Muscle layer of colon (tissue), 2 donors: ENCODE measurements at regions not wholly inside any gene's neighbourhood (a gene's known extent, or its start where the extent isn't known, plus 50 kb on each side); places are given as distances from the start of the nearest gene placed in this dataset.
"Not testable (repeated sequence)": the region's sequence is repeated elsewhere in the genome, so short reads cannot be mapped to it uniquely, and the experiment has no call there.

Experiments used
- H3K27ac ChIP-seq: one replicate; pipeline ENCODE4 v1.7.0; 2013; ENCODE audit warnings: low read depth, mild to moderate bottlenecking, low read length, moderate library complexity
- H3K27me3 ChIP-seq, 2 donors: one replicate each; pipeline ENCODE4 v1.7.0; 2013; ENCODE audit warnings: low read length in 2 of 2, mild to moderate bottlenecking in 2 of 2; ENCODE audit not compliant: insufficient read depth in 2 of 2, control insufficient read depth in 1 of 2
- H3K36me3 ChIP-seq: one replicate; pipeline ENCODE4 v1.7.0; 2013; ENCODE audit warnings: mild to moderate bottlenecking, low read length; ENCODE audit not compliant: insufficient read depth
- H3K4me1 ChIP-seq: one replicate; pipeline ENCODE4 v1.7.0; 2013; ENCODE audit warnings: mild to moderate bottlenecking, low read length; ENCODE audit not compliant: insufficient read depth
- H3K4me3 ChIP-seq, 2 donors: one replicate each; pipeline ENCODE4 v1.7.0; 2013; ENCODE audit warnings: low read length in 2 of 2, low read depth in 1 of 2, mild to moderate bottlenecking in 1 of 2, moderate library complexity in 1 of 2
- H3K9ac ChIP-seq: one replicate; pipeline ENCODE4 v1.7.0; 2013; ENCODE audit warnings: low read length
- H3K9me3 ChIP-seq: one replicate; pipeline ENCODE4 v1.7.0; 2013; ENCODE audit warnings: mild to moderate bottlenecking, low read length
- donor health status: abdominal sarcoma.
- donor health status: Adenocarcinoma of cecum.

DNA sequence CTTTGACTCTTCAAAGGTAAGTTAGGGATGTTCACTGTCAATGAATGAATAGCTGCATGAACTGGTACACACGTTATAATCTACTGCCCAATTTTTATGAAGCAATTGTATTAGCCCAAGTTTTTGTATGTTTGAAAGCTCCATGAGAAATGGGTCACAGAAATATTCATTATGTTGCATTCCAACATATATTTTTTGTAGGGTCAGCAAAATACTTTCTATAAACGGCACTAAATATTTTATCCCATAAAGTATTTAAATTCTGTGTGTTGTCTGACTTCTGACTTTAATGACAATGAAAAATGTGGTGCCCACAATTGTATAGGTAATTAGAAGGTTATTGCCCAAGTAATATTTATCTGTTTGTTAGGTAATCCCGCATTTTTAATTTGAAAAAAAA is 466.0 kb downstream of the FAT4 start:
- H3K9ac ChIP-seq: no peak overlapping the region
- no peak overlapping the region for H3K4me3 ChIP-seq
- H3K36me3 ChIP-seq: no peaks in the 10 kb centered on the region
- no peaks in the 10 kb centered on the region for H3K4me1 ChIP-seq
- no peaks in the 10 kb centered on the region for H3K27me3 ChIP-seq
- H3K27ac ChIP-seq: no peak overlapping the region
- H3K9me3 ChIP-seq: no peaks in the 10 kb centered on the region

DNA sequence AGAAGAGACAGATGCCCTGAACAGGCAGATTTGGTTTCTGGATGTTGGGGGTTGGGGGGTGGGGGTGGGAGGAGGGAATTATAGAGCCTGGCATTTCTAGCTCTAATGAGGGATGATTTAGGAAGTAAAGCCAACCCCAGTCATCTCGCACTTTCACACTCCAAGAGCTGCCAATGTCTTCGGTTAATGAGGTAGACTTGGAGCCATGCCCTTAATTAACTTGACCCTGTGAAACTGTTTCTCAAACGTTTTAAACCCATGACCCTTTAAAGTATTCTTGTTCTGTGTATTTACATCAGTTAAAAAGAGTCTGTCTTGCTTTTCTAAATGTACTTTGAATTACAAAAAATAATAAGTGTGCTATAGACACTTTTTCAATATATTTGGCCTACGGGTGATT is 466.9 kb downstream of the FAT4 start:
- Histone ChIP-seq H3K4me1 (no peaks in the 10 kb centered on the region), H3K27ac (no peak overlapping the region), H3K9me3 (no peaks in the 10 kb centered on the region), H3K9ac (no peak overlapping the region), H3K27me3 (no peaks in the 10 kb centered on the region), H3K36me3 (no peaks in the 10 kb centered on the region), H3K4me3 (no peak overlapping the region)

DNA sequence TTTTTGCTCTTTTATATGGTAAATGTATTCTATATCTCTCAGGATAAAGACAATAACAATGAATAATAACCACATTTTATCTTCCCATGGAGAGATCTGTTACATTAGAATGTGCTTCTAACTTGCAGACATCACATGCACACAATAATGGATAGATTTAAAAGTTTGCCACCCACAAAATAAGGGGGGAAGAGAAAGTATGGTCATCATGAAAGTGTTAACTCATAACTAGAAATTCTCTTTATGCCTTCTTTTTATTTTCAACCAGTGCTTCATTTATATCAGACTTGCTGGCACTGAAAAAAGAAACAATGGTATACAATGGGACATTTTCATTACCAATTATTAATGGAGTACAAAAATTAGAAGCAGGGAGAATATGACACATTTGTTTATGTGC is 470.0 kb downstream of the FAT4 start:
- no peaks in the 10 kb centered on the region for H3K4me1 ChIP-seq
- H3K36me3 ChIP-seq: no peaks in the 10 kb centered on the region
- no peaks in the 10 kb centered on the region for H3K27me3 ChIP-seq
- no peak overlapping the region for H3K4me3 ChIP-seq
- H3K9me3 ChIP-seq: no peaks in the 10 kb centered on the region
- no peak overlapping the region for H3K9ac ChIP-seq
- H3K27ac ChIP-seq: no peak overlapping the region

DNA sequence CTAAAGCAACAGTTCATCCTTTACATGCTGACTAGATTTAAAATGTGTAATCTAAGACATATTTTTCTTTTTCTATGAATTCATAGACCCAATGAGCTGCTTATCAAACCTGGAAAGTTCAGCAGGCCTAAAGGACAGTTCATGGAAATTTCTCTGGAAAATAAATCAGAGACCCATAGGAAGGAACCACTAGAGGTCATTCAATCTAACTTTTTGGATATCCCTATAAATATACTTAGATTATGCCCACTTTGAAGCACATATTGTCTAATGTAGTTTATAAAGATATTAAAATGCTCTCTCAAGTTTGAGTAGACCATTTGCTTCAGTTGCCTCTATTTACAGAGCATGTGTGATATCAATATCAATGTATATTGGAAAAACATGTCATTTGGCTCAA is 473.0 kb downstream of the FAT4 start:
- no peak overlapping the region for H3K27ac ChIP-seq
- H3K4me1 ChIP-seq: no peaks in the 10 kb centered on the region
- H3K4me3 ChIP-seq: no peak overlapping the region
- no peaks in the 10 kb centered on the region for H3K27me3 ChIP-seq
- H3K9ac ChIP-seq: no peak overlapping the region
- no peaks in the 10 kb centered on the region for H3K9me3 ChIP-seq
- no peaks in the 10 kb centered on the region for H3K36me3 ChIP-seq

DNA sequence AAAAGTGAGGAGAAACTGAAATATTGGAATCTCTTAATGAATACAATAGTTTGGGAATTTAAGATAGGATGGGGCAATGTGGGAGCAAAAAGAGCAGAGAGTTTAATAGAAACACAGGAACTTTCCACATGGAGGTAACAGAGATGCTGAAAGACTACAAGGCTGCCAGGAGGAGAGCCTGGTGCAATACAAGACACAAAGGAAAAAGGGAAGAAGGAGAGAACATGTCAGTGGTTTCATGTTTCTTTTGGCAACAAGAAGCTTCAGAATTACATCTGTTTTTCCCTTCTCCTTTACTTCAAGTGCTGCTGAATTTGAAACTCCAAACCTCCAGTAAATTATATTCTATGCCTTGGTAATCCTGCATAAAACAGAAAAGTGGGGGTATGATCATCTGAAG is 474.3 kb downstream of the FAT4 start:
- H3K9me3 ChIP-seq: no peaks in the 10 kb centered on the region
- H3K9ac ChIP-seq: no peak overlapping the region
- no peaks in the 10 kb centered on the region for H3K4me1 ChIP-seq
- H3K27ac ChIP-seq: no peak overlapping the region
- no peaks in the 10 kb centered on the region for H3K27me3 ChIP-seq
- no peak overlapping the region for H3K4me3 ChIP-seq
- no peaks in the 10 kb centered on the region for H3K36me3 ChIP-seq

DNA sequence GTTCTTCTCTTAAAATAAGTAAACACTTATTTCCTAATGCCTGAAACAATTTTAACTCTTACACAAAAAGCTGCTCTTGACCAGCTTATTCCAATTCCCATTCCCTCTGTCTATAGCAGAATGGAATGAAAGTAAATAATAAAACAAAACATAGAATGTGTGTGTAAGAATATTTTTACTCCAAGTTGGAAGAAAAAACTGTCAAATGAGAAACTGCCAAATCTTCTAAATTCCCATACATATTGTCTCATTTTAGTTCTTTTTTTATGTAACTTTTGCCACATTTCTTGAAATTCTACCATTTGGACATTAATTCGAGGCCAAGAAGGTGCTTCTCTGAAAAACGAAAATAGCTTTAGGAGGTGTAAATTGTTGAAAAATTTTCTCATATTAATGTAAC is 477.1 kb downstream of the FAT4 start:
- Histone ChIP-seq H3K27ac (no peak overlapping the region), H3K36me3 (no peaks in the 10 kb centered on the region), H3K4me3 (no peak overlapping the region), H3K4me1 (no peaks in the 10 kb centered on the region), H3K9me3 (no peaks in the 10 kb centered on the region), H3K9ac (no peak overlapping the region), H3K27me3 (no peaks in the 10 kb centered on the region)

DNA sequence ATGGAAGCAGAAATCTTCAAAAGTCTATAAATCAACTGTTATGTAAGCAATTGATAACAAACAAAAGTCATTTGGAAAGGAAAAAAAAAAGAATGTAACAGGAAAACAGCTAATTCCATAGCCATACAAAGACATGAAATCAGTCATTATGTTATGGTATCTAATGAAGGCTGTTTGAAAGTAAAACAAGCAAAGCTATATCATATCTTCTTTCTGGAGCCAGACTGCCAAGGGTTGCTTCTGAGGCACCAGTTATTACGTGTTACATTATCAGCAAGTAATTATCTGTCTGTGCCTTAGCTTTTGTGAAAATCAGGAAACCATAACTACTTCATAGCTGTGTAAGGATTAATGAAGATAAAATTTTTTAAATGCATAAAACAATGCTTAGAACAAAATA is 480.2 kb downstream of the FAT4 start:
- no peaks in the 10 kb centered on the region for H3K4me1 ChIP-seq
- H3K4me3 ChIP-seq: no peak overlapping the region
- H3K9ac ChIP-seq: no peak overlapping the region
- H3K9me3 ChIP-seq: no peaks in the 10 kb centered on the region
- H3K27ac ChIP-seq: no peak overlapping the region
- H3K27me3 ChIP-seq: no peaks in the 10 kb centered on the region
- H3K36me3 ChIP-seq: no peaks in the 10 kb centered on the region

DNA sequence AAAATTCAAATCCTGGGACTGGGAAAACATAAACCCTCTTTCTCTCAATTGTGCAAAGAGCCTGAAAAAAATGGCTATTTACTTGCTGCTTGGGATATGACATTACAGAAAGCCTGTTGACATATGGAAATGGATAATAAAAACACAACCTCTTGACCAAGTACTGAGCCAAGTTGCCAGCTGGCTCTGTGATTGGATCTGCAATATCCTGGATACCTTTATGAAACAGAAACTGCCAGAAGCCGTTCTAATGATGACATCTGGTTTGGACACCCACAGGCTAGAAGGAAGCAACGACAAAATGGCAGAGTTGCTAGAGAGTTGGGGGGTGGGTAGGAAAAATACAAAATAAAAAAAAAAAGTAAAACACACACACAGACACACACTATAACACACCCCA is 481.4 kb downstream of the FAT4 start:
- no peak overlapping the region for H3K9ac ChIP-seq
- H3K4me1 ChIP-seq: no peaks in the 10 kb centered on the region
- H3K9me3 ChIP-seq: no peaks in the 10 kb centered on the region
- H3K27me3 ChIP-seq: no peaks in the 10 kb centered on the region
- no peak overlapping the region for H3K27ac ChIP-seq
- H3K4me3 ChIP-seq: no peak overlapping the region
- no peaks in the 10 kb centered on the region for H3K36me3 ChIP-seq

DNA sequence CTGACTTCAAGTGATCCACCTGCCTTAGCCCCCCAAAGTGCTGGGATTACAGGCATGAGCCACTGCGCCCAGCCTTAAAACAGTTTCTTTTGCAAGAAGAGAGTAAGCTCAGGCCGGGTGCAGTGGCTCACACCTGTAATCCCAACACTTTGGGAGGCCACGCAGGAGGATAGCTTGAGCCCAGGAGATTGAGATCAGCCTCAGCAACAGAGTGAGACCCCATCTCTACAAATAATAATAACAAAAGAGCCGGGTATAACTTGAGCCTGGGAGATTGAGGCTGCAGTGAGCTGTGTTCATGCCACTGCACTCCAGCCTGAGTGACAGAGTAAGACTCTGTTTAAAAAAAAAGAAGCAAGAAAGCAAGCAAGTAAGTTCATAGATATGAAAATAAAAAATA is 482.9 kb downstream of the FAT4 start:
- H3K36me3 ChIP-seq, H3K27ac ChIP-seq, H3K9me3 ChIP-seq, H3K4me1 ChIP-seq, H3K27me3 ChIP-seq, H3K4me3 ChIP-seq, H3K9ac ChIP-seq: not testable (repeated sequence)

DNA sequence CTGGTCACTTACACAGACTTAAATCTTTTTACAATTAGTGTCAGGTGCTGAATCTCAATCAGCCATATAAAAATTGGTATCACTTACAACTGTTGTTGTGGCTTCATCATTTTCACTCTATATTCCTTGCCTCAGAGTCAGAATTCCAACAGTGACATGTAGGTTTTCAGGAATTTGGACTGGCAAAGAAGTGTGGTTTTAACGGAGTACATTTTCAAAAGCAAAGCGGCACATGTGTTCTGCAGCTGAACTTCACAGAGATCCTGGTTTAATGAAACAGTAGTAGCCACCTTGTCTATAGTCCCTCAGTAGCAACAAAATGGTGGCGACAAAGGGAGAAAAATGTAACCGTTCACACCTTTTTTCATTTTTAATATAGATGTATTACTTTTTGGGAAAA is 486.6 kb downstream of the FAT4 start:
- Histone ChIP-seq H3K4me1 (no peaks in the 10 kb centered on the region), H3K27ac (no peak overlapping the region), H3K9me3 (no peaks in the 10 kb centered on the region), H3K4me3 (no peak overlapping the region), H3K36me3 (no peaks in the 10 kb centered on the region), H3K27me3 (no peaks in the 10 kb centered on the region), H3K9ac (no peak overlapping the region)

DNA sequence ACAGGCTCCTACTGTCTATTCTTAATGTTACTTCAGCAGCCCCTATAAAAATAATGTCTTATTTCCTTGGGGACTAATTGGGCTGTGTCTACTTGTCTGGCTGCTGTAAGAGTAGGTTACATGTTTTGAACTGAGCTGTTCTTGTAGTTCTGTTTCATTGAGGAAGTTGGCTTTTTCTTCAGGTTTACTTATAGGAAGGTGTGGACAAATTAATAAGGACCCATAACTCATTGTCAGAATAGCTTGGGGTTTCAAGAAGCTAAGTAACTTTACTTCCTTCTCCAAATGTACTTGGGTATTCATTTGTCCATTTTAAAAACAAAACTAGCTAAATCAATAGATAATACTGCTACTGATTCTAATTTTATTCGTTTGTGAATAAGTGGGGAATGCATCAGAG is 487.2 kb downstream of the FAT4 start:
- Histone ChIP-seq H3K9ac (no peak overlapping the region), H3K27me3 (no peaks in the 10 kb centered on the region), H3K27ac (no peak overlapping the region), H3K4me3 (no peak overlapping the region), H3K36me3 (no peaks in the 10 kb centered on the region), H3K4me1 (no peaks in the 10 kb centered on the region), H3K9me3 (no peaks in the 10 kb centered on the region)

DNA sequence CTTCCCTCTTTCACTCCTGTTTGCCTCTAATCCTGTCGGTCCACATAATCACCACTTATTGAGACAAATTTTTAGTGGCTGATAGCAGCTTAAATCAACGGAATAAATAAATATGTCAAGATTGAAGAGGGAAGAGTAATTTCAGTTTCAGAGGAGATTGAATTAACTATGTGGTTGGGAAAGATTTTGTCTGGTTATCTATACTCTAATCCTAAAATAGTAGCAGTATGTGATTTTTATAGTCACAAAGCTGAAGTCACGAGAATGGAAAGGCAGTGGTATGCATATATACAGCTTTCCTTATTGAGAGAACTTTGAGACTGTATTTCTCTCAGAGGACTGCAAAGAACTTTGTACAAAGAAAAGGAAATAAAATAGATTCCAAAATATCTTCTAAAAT is 493.3 kb downstream of the FAT4 start:
- H3K4me1 ChIP-seq: no peaks in the 10 kb centered on the region
- H3K4me3 ChIP-seq: no peak overlapping the region
- no peak overlapping the region for H3K9ac ChIP-seq
- H3K27ac ChIP-seq: no peak overlapping the region
- no peaks in the 10 kb centered on the region for H3K27me3 ChIP-seq
- H3K36me3 ChIP-seq: no peaks in the 10 kb centered on the region
- H3K9me3 ChIP-seq: no peaks in the 10 kb centered on the region

DNA sequence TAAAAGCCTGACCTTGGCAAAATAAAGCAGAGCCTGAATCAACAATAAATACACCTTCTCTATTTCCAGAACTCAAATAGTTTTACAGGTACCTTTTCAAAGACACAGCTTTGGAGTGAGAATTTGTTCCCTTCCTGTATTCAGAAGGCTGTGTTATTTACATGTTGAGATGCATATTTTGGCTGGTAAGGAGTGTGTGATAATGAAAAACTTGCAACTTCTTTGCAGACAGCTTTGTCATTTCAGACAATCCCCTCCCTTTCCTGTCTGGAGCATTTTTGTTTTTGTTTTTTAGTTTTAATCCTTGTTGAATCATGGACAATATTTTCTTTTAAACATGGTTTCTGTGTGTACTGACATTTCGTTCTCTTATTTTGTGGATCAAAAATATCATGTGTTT is 493.8 kb downstream of the FAT4 start:
- H3K27ac ChIP-seq: no peak overlapping the region
- H3K9me3 ChIP-seq: no peaks in the 10 kb centered on the region
- no peak overlapping the region for H3K9ac ChIP-seq
- H3K4me3 ChIP-seq: no peak overlapping the region
- no peaks in the 10 kb centered on the region for H3K4me1 ChIP-seq
- no peaks in the 10 kb centered on the region for H3K36me3 ChIP-seq
- H3K27me3 ChIP-seq: no peaks in the 10 kb centered on the region
